Endothelial cell (in vitro differentiated cells): ENCODE measurements at regions not wholly inside any gene's neighbourhood (a gene's known extent, or its start where the extent isn't known, plus 50 kb on each side); places are given as distances from the start of the nearest gene placed in this dataset.

ENCODE experiments used
- DNase-seq: peaks from one replicate; pipeline ENCODE4 v3.0.0; 2021; ENCODE audit warnings: low spot score
- H3K27ac Mint-ChIP-seq: one replicate; pipeline ENCODE4 v1.8.0; 2021; ENCODE audit warnings: mixed read lengths, inconsistent platforms; ENCODE audit not compliant: unreplicated experiment
- H3K27me3 Mint-ChIP-seq: one replicate; pipeline ENCODE4 v1.8.0; 2021; ENCODE audit warnings: mild to moderate bottlenecking, moderate library complexity, mixed read lengths, inconsistent platforms; ENCODE audit not compliant: unreplicated experiment
- H3K36me3 Mint-ChIP-seq: one replicate; pipeline ENCODE4 v1.8.0; 2021; ENCODE audit warnings: mild to moderate bottlenecking, low read depth, mixed read lengths, inconsistent platforms; ENCODE audit not compliant: unreplicated experiment
- H3K4me1 Mint-ChIP-seq: one replicate; pipeline ENCODE4 v1.8.0; 2021; ENCODE audit warnings: mild to moderate bottlenecking, mixed read lengths, inconsistent platforms; ENCODE audit not compliant: unreplicated experiment
- H3K4me3 Mint-ChIP-seq: one replicate; pipeline ENCODE4 v1.8.0; 2021; ENCODE audit warnings: mild to moderate bottlenecking, mixed read lengths, inconsistent platforms; ENCODE audit not compliant: unreplicated experiment
- H3K9me3 Mint-ChIP-seq: one replicate; pipeline ENCODE4 v1.8.0; 2021; ENCODE audit warnings: mixed read lengths, inconsistent platforms; ENCODE audit not compliant: unreplicated experiment
- CTCF ChIP-seq: fragments of 200-600 bp; sonication (generic); IDR thresholded peaks from one replicate; pipeline ENCODE4 v1.5.0; 2021; ENCODE audit warnings: antibody characterized with exemption; ENCODE audit not compliant: unreplicated experiment

- no peak for TF ChIP-seq CTCF
- no peak overlapping the region for H3K27ac Mint-ChIP-seq
These were observed 724.8 kb upstream of the SEMA6A start for GRCh38 chr5:117299224-117299935.

GRCh38 chr5:117296872-117297271 is 722.2 kb upstream of the SEMA6A start:
- Mint-ChIP-seq H3K9me3 (no peaks in the 10 kb centered on the region), H3K27me3 (no peaks in the 10 kb centered on the region), H3K36me3 (no peaks in the 10 kb centered on the region), H3K4me3 (no peak overlapping the region), H3K27ac (no peak overlapping the region), H3K4me1 (peaks cover 4% of the 10 kb centered on the region)
- no peak for TF ChIP-seq CTCF
- DNase-seq: no peak

More at GRCh38 chr5:117299224-117299935, 724.8 kb upstream of the SEMA6A start:
- Mint-ChIP-seq H3K36me3 (no peaks in the 10 kb centered on the region), H3K4me1 (peaks cover 10% of the 10 kb centered on the region), H3K27me3 (no peaks in the 10 kb centered on the region), H3K4me3 (no peak overlapping the region), H3K9me3 (no peaks in the 10 kb centered on the region)
- DNase-seq: no peak

- Mint-ChIP-seq H3K4me1 (peaks cover 4% of the 10 kb centered on the region), H3K36me3 (no peaks in the 10 kb centered on the region), H3K27ac (no peak overlapping the region), H3K27me3 (no peaks in the 10 kb centered on the region), H3K9me3 (no peaks in the 10 kb centered on the region), H3K4me3 (no peak overlapping the region)
- DNase-seq: no peak
- no peak for TF ChIP-seq CTCF
These were observed 721.3 kb upstream of the SEMA6A start for GRCh38 chr5:117295941-117296340.

- no peaks in the 10 kb centered on the region for H3K9me3 Mint-ChIP-seq
- TF ChIP-seq CTCF: no peak
- DNase-seq: no peak
- H3K4me1 Mint-ChIP-seq: no peaks in the 10 kb centered on the region
- H3K27me3 Mint-ChIP-seq: no peaks in the 10 kb centered on the region
- no peak overlapping the region for H3K27ac Mint-ChIP-seq
- no peaks in the 10 kb centered on the region for H3K36me3 Mint-ChIP-seq
- H3K4me3 Mint-ChIP-seq: no peak overlapping the region
These were observed 712.2 kb upstream of the SEMA6A start for GRCh38 chr5:117286813-117287212.

GRCh38 chr5:117271656-117272055 is 697.0 kb upstream of the SEMA6A start:
- Mint-ChIP-seq H3K36me3 (no peaks in the 10 kb centered on the region), H3K4me3 (no peak overlapping the region), H3K9me3 (no peaks in the 10 kb centered on the region), H3K4me1 (no peaks in the 10 kb centered on the region), H3K27ac (no peak overlapping the region), H3K27me3 (peaks cover under 1% of the 10 kb centered on the region)
- no peak for TF ChIP-seq CTCF
- DNase-seq: no peak
